Tibial nerve (tissue), 3 donors: ENCODE measurements at regions not wholly inside any gene's neighbourhood (a gene's known extent, or its start where the extent isn't known, plus 50 kb on each side); places are given as distances from the start of the nearest gene placed in this dataset.

Source experiments
- CTCF ChIP-seq, 5 experiments: fragments of 200-600 bp in 3 of 5; fragments of 450-650 bp in 2 of 5; sonication (generic) in 3 of 5; IDR thresholded peaks; one replicate each; pipeline ENCODE4 v1.5.1; 2016 to 2019; ENCODE audit warnings: antibody characterized with exemption in 5 of 5, mild to moderate bottlenecking in 3 of 5, moderate library complexity in 2 of 5
- POLR2A ChIP-seq, 2 donors: fragments of 450-650 bp; IDR thresholded peaks; one replicate each; pipeline ENCODE4 v1.6.1; 2017; ENCODE audit warnings: antibody characterized with exemption in 2 of 2, mild to moderate bottlenecking in 2 of 2, moderate library complexity in 2 of 2

- TF ChIP-seq POLR2A (IDR thresholded peaks at IDR 0.05) (no peak), CTCF (IDR thresholded peaks at IDR 0.05) (no peak)
Observed at GRCh38 chr3:146838221-146838620, 233.1 kb upstream of the PLSCR5 start.
